WTC11 (cell line): ENCODE measurements at regions not wholly inside any gene's neighbourhood (a gene's known extent, or its start where the extent isn't known, plus 50 kb on each side); places are given as distances from the start of the nearest gene placed in this dataset.

ENCODE experiments used
- ATF2 ChIP-seq: sonication (generic); formaldehyde crosslinking; IDR thresholded peaks from 2 replicates; pipeline ENCODE4 v1.8.1; 2022; ENCODE audit warnings: low read depth, missing genetic modification reagents, borderline replicate concordance
- CTCF ChIP-seq: fragments of 200-600 bp; IDR thresholded peaks from 2 replicates; pipeline ENCODE4 v1.8.0; 2022; ENCODE audit warnings: antibody characterized with exemption
- EMX1 ChIP-seq: fragments of 250-450 bp; sonication (Bioruptor Pico); IDR thresholded peaks from 2 replicates; pipeline ENCODE4 v1.8.0; 2021; ENCODE audit warnings: mild to moderate bottlenecking
- GABPB1 ChIP-seq: sonication (generic); formaldehyde crosslinking; IDR thresholded peaks from 2 replicates; pipeline ENCODE4 v1.8.1; 2023; ENCODE audit warnings: mild to moderate bottlenecking, missing genetic modification reagents
- IRF1 ChIP-seq: sonication (generic); formaldehyde crosslinking; IDR thresholded peaks from 2 replicates; pipeline ENCODE4 v1.8.0; 2023; ENCODE audit warnings: missing genetic modification reagents
- JUN ChIP-seq: sonication (generic); formaldehyde crosslinking; IDR thresholded peaks from 2 replicates; pipeline ENCODE4 v1.8.0; 2023; ENCODE audit warnings: mild to moderate bottlenecking, missing genetic modification reagents
- OVOL2 ChIP-seq: fragments of 250-450 bp; sonication (Bioruptor Pico); IDR thresholded peaks from 2 replicates; pipeline ENCODE4 v1.9.0; 2021; ENCODE audit warnings: mild to moderate bottlenecking, borderline replicate concordance
- SP1 ChIP-seq: sonication (generic); formaldehyde crosslinking; conservative IDR thresholded peaks from 2 replicates; pipeline ENCODE4 v1.8.1; 2022; ENCODE audit warnings: missing genetic modification reagents
- TEAD1 ChIP-seq: sonication (generic); formaldehyde crosslinking; IDR thresholded peaks from 2 replicates; pipeline ENCODE4 v1.8.0; 2022; ENCODE audit warnings: mild to moderate bottlenecking, missing genetic modification reagents
- USF1 ChIP-seq: sonication (generic); formaldehyde crosslinking; IDR thresholded peaks from 2 replicates; pipeline ENCODE4 v1.8.0; 2022; ENCODE audit warnings: mild to moderate bottlenecking, missing genetic modification reagents
- ZNF281 ChIP-seq: sonication (generic); formaldehyde crosslinking; IDR thresholded peaks from 2 replicates; pipeline ENCODE4 v1.8.0; 2023; ENCODE audit warnings: mild to moderate bottlenecking, missing genetic modification reagents
- ZNF512 ChIP-seq: sonication (generic); formaldehyde crosslinking; IDR thresholded peaks from 2 replicates; pipeline ENCODE4 v1.8.1; 2022; ENCODE audit warnings: missing genetic modification reagents, borderline replicate concordance

- no peak for TF ChIP-seq CTCF
- TF ChIP-seq TEAD1 (CRISPR knock-in tag) = no peak
- TF ChIP-seq OVOL2 (CRISPR knock-in tag) = no peak
- no peak for TF ChIP-seq IRF1 (CRISPR knock-in tag)
- TF ChIP-seq SP1 (CRISPR knock-in tag) = no peak
- TF ChIP-seq USF1 (CRISPR knock-in tag) = no peak
- no peak for TF ChIP-seq GABPB1 (CRISPR knock-in tag)
- TF ChIP-seq ATF2 (CRISPR knock-in tag) = no peak
- no peak for TF ChIP-seq ZNF512 (CRISPR knock-in tag)
- no peak for TF ChIP-seq EMX1
- TF ChIP-seq ZNF281 (CRISPR knock-in tag) = no peak
- no peak for TF ChIP-seq JUN (CRISPR knock-in tag)
Measured at GRCh38 chr20:53657279-53657678, 63.6 kb upstream of the ZNF217 start.
